Endodermal cell (in vitro differentiated cells): ENCODE measurements at regions not wholly inside any gene's neighbourhood (a gene's known extent, or its start where the extent isn't known, plus 50 kb on each side); places are given as distances from the start of the nearest gene placed in this dataset.

Experiments
- DNase-seq: peaks from one replicate; pipeline ENCODE4 v3.0.0-alpha.2; 2017
- H3K27ac ChIP-seq: 2 replicates; pipeline ENCODE4 v1.5.1; 2013; ENCODE audit warnings: mild to moderate bottlenecking, low read depth, low read length, moderate library complexity
- H3K27me3 ChIP-seq: 2 replicates; pipeline ENCODE4 v1.6.1; 2013; ENCODE audit warnings: mild to moderate bottlenecking, low read length, moderate library complexity; ENCODE audit not compliant: insufficient read depth, control insufficient read depth, poor library complexity, severe bottlenecking
- H3K36me3 ChIP-seq: 2 replicates; pipeline ENCODE4 v1.7.0; 2013; ENCODE audit warnings: mild to moderate bottlenecking, low read length, moderate library complexity; ENCODE audit not compliant: control insufficient read depth, insufficient read depth
- H3K4me1 ChIP-seq: one replicate; pipeline ENCODE4 v1.7.0; 2013; ENCODE audit warnings: low read length; ENCODE audit not compliant: control insufficient read depth, insufficient read depth
- H3K4me3 ChIP-seq: 2 replicates; pipeline ENCODE4 v1.5.1; 2013; ENCODE audit warnings: mild to moderate bottlenecking, low read length, moderate library complexity
- H3K9ac ChIP-seq: 2 replicates; pipeline ENCODE4 v1.6.1; 2013; ENCODE audit warnings: mild to moderate bottlenecking, low read length, moderate library complexity; ENCODE audit not compliant: poor library complexity, severe bottlenecking; ENCODE audit errors: extremely low read depth
- H3K9me3 ChIP-seq: 2 replicates; pipeline ENCODE4 v1.6.1; 2013; ENCODE audit warnings: mild to moderate bottlenecking, low read length, moderate library complexity; ENCODE audit not compliant: control insufficient read depth
- H3K27ac Mint-ChIP-seq: 2 replicates; pipeline ENCODE4 v1.8.0; 2020; ENCODE audit warnings: mixed read lengths
- H3K27me3 Mint-ChIP-seq: 2 replicates; pipeline ENCODE4 v1.8.0; 2021; ENCODE audit warnings: mild to moderate bottlenecking, mixed read lengths; ENCODE audit not compliant: insufficient read depth
- H3K36me3 Mint-ChIP-seq: 2 replicates; pipeline ENCODE4 v1.8.0; 2020; ENCODE audit warnings: low read depth, mixed read lengths
- H3K4me1 Mint-ChIP-seq: 2 replicates; pipeline ENCODE4 v1.8.0; 2020; ENCODE audit warnings: mixed read lengths
- H3K4me3 Mint-ChIP-seq: 2 replicates; pipeline ENCODE4 v1.8.0; 2020; ENCODE audit warnings: mild to moderate bottlenecking, moderate library complexity, mixed read lengths
- H3K9me3 Mint-ChIP-seq: 2 replicates; pipeline ENCODE4 v1.8.0; 2020; ENCODE audit warnings: mild to moderate bottlenecking, mixed read lengths
- WGBS, 2 experiments: methylation state at CpG; one replicate each; pipeline versions ENCODE4 v1.1.5 to v1.1.7; 2013; ENCODE audit warnings: missing lambda C conversion rate in 2 of 2, mixed read lengths in 1 of 2; ENCODE audit not compliant: insufficient coverage in 1 of 2, insufficient read length in 1 of 2; 5-methylcytosine and 5-hydroxymethylcytosine counted together
- TF ChIP-seq, protein P1 (sequence below): fragments of 200-600 bp; sonication (generic); conservative IDR thresholded peaks from 2 replicates; pipeline ENCODE4 v1.5.0; 2021; ENCODE audit warnings: antibody characterized with exemption, mild to moderate bottlenecking

DNA sequence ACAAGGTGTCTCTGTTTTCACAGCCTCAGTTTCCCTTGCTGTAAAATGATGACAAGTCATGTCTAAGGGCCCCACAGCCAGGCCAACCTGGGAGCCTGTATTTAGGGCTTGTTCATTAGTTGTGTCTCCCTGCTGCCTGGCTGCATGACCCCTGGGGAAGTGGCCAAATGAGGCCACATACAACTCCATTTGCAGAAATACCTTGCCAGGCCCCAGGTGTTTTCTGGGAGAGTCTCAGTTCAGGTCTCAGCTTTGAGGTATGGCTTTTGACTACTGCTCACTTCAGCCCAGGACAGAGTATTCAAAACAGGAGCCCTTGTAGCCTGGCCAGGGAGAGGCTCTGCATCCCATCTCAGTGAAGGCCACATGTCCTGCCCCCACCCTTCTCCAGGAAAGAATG lies 202.5 kb upstream of the MAMLD1 start:
- H3K9me3 Mint-ChIP-seq: peaks cover 64% of the 10 kb centered on the region
- H3K9ac ChIP-seq: no peak overlapping the region
- no peaks in the 10 kb centered on the region for H3K4me1 Mint-ChIP-seq
- peaks cover 1% of the 10 kb centered on the region for H3K27me3 Mint-ChIP-seq
- H3K27me3 ChIP-seq: no peaks in the 10 kb centered on the region
- H3K4me3 Mint-ChIP-seq: no peak overlapping the region
- H3K4me1 ChIP-seq: no peaks in the 10 kb centered on the region
- H3K36me3 Mint-ChIP-seq: no peaks in the 10 kb centered on the region
- H3K4me3 ChIP-seq: no peak overlapping the region
- TF ChIP-seq, protein P1, sequence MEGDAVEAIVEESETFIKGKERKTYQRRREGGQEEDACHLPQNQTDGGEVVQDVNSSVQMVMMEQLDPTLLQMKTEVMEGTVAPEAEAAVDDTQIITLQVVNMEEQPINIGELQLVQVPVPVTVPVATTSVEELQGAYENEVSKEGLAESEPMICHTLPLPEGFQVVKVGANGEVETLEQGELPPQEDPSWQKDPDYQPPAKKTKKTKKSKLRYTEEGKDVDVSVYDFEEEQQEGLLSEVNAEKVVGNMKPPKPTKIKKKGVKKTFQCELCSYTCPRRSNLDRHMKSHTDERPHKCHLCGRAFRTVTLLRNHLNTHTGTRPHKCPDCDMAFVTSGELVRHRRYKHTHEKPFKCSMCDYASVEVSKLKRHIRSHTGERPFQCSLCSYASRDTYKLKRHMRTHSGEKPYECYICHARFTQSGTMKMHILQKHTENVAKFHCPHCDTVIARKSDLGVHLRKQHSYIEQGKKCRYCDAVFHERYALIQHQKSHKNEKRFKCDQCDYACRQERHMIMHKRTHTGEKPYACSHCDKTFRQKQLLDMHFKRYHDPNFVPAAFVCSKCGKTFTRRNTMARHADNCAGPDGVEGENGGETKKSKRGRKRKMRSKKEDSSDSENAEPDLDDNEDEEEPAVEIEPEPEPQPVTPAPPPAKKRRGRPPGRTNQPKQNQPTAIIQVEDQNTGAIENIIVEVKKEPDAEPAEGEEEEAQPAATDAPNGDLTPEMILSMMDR: no peak
- H3K27ac ChIP-seq: no peak overlapping the region
- no peaks in the 10 kb centered on the region for H3K9me3 ChIP-seq
- no peak overlapping the region for H3K27ac Mint-ChIP-seq
- no peaks in the 10 kb centered on the region for H3K36me3 ChIP-seq
- DNase-seq: no peak

DNA sequence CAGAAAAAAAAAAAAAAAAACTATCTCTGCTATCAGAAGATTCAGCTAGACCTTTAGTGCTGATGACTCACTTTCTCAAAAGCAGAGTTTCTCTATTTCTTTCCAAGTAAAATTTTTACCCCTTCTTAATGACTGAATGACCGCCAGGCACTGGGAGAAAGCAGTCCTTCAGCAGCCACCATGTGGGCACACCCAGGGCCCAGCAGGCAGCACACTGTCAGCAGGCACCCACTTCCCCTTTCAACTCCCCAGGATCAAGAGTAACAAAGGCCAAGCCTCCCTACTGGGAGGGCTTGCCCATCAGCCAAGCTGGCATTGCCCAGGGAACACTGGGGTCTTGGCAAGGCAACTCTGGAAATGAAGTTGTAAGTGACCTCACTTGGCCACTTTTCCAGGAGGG lies 201.9 kb upstream of the MAMLD1 start:
- H3K9me3 Mint-ChIP-seq: peaks cover 59% of the 10 kb centered on the region
- H3K27ac ChIP-seq: no peak overlapping the region
- no peak overlapping the region for H3K4me3 ChIP-seq
- H3K4me1 ChIP-seq: no peaks in the 10 kb centered on the region
- 91% methylated on average over 1 of the region's 1 CpG; no CpG with 5 or more reads in 1 of the 2 experiments for WGBS, 2 experiments
- no peaks in the 10 kb centered on the region for H3K36me3 ChIP-seq
- no peaks in the 10 kb centered on the region for H3K27me3 ChIP-seq
- DNase-seq: no peak
- no peak overlapping the region for H3K27ac Mint-ChIP-seq
- H3K9me3 ChIP-seq: no peaks in the 10 kb centered on the region
- no peak overlapping the region for H3K4me3 Mint-ChIP-seq
- TF ChIP-seq, protein P1: no peak
- H3K9ac ChIP-seq: no peak overlapping the region
- H3K4me1 Mint-ChIP-seq: no peaks in the 10 kb centered on the region
- no peaks in the 10 kb centered on the region for H3K36me3 Mint-ChIP-seq
- peaks cover 1% of the 10 kb centered on the region for H3K27me3 Mint-ChIP-seq

DNA sequence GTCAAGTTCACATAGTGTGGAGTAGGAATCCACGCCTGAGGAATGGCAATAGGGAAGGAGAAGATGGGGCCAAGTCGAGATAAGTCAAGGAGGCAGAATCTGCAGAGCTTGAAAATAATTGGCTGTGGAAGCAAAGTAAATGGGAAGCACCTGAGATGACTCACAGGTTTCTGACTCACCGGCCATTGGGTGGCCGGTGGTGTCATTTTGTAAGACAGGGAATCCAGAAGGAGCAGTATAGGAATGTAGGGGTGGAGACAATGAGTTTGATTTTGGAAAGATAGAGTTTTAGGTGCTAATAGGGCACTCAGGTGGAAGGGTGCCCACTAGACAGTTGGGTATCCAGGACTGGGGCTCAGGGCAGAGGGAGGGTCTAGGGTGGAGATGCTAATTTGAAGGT lies 201.0 kb upstream of the MAMLD1 start:
- 85% methylated on average over 4 of the region's 4 CpGs; no CpG with 5 or more reads in 1 of the 2 experiments for WGBS, 2 experiments
- Mint-ChIP-seq H3K36me3 (no peaks in the 10 kb centered on the region), H3K4me1 (no peaks in the 10 kb centered on the region), H3K9me3 (peaks cover 60% of the 10 kb centered on the region), H3K27ac (no peak overlapping the region), H3K27me3 (peaks cover 1% of the 10 kb centered on the region), H3K4me3 (no peak overlapping the region)
- DNase-seq: peak; percentile 18
- Histone ChIP-seq H3K27me3 (no peaks in the 10 kb centered on the region), H3K27ac (no peak overlapping the region), H3K4me3 (no peak overlapping the region), H3K4me1 (no peaks in the 10 kb centered on the region), H3K9ac (no peak overlapping the region), H3K9me3 (no peaks in the 10 kb centered on the region), H3K36me3 (no peaks in the 10 kb centered on the region)
- TF ChIP-seq, protein P1: no peak
